Ecto neural progenitor cell (in vitro differentiated cells): ENCODE measurements at regions not wholly inside any gene's neighbourhood (a gene's known extent, or its start where the extent isn't known, plus 50 kb on each side); places are given as distances from the start of the nearest gene placed in this dataset.
A peak's percentile ranks its signal among the peaks of the same experiment; 100 is the strongest.

Experiments
- DNase-seq: peaks from one replicate; pipeline ENCODE4 v3.0.0-alpha.2; 2018; ENCODE audit warnings: low spot score

DNA sequence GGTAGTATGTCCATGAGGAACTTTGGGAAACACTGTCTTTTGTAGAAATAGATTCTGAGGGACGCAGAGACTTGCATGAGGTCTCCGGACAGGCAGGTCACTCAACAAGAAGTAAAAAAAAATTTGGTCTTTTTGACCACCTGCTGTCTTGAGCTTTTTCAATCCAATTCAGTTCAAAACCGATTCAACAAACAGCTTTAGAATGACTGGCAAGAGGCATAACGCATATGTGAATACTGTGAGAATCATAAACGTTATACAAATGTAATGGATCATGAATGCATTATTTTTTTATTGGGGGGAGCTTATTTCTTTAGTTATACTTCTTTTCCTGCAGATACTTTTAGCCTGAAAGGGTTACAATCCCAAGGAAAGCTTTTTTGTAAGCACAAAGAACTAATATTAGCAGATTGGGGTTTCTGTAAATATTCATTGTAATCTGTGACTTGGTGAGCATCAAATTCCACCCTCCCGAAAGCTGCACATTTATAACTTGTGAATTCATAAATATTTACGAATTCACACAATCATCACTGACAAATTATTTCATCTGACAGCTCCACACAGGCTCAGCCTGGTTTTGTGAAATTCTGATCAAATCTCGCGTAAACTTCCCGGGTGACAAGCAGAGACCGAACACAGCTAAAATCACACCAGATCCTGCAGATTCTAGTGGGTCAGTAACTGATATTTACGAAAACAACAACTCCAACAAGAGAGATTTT lies 507.7 kb downstream of the MN1 start:
- DNase-seq, result no peak

DNA sequence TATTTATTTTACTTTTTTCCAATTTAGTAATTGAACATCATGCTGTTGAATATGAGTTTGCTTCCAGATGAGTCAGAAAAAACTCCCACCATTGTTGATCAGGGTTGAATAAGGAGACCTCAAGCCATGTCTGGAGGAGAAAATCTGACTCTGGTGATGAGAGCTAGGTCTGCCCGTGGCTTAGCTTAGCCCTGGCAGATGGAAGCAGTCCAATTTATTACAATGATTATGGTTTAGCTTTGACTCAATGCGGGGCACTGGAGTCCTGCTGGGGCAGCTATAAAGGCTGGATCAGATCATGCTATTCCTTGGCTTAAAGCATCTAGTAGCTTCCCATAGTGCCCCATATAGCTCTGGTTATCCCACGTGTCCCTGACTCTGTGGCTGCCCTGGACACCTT lies 506.5 kb downstream of the MN1 start:
- no peak for DNase-seq

DNA sequence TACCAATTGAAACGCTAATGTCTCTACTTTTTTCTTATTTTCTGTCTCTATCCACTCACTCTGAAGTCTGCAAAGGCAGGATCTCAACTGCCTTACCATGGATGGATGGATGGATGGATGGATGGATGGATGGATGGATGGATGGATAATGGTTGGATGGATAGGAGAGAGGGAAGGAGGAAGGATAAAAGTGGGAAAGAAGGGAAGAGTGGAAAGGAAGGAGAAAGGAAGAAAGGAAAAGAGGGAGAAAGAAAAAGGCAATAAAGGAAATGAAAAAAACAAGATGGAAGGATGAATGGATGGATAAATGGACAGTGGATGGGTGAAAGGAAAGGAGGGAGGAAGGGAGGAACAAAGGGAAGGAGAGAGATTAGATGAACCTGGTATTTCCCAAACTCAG lies 506.0 kb downstream of the MN1 start:
- DNase-seq, result no peak

DNA sequence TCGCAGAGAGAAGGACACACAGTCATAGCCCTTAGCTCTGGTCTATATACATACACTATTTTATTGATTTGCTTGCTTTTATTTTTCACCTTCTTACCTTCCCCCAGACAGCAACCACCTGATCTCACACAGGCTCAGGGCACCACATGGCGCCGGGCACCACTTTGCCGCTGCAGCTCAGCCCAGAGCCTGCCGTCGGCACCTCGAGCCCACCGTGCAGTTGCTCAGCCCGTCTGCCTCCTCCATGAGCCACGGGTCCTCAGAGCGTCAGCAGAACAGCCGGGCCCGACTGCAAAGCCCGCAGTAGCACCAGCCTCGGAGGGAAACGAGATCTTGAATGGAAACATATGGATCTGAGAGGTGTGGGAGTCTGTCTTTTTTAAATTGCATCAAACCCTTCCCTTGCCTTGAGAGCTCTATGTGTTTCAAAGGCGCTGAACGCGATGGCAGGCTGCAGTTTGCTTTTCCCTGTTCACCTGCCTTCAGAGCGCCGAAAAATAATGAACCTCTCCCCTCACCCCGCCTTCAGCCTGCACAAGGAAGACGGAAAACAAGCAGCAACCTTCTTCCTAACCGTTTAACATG lies 505.4 kb downstream of the MN1 start:
- DNase-seq, result no peak

DNA sequence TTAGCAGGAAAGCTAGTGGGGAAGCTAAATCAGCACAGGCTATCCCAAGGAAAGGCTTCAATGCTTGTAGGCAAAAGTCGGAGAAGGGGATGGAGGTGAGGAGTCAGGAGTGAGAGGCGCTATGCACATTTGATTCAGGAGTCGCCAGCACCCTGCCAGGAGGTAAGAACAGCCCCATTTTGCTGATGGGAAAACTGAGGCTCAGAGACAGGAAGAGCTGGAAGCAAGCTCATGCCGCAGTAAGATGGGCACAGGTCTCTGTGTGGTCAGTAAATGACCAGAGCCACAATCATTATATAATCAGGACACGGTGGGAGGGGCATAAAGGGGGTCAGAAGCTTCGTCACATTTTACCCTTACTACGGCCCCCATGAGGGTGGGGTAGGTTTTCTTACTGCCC lies 504.4 kb downstream of the MN1 start:
- DNase-seq, result no peak

DNA sequence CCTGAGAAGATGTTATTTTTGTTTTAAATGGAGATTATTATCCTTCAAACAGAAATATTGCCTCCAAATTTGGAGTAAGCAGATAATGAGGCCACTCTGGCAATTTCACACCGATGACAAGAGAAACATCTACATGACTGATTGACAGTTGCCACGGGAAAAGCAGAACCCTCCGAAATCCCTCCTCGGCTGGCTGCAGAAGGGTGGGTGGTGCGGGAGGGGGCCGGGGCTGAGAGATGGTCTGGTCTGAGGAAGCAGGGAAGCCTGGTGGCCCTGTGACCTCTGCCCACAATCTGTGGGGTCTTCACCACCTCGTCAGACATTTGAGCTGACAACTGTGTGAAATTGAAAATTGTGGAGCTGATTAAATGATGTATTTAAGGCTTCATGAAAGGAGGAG lies 503.2 kb downstream of the MN1 start:
- peak; percentile 55 for DNase-seq

DNA sequence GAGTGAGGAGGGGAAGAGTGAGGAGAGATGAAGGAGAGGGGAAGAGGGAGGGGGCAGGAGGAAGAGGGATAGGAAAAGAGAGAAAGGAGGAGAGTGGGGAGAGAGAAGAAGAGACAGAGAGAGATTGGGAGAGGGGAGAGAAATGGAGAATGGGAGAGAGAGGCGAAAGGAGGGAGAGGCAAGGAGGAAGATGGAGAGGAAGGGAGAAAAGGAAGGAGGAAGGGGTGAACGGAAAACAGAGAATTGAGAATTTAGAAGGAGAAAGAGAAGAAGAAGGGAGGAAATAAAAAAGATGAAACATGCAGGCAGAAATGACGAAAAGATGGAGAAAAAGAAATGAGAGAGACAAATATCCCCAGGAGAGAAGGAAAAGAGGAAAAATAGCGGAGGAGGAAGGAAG lies 502.8 kb downstream of the MN1 start:
- no peak for DNase-seq

DNA sequence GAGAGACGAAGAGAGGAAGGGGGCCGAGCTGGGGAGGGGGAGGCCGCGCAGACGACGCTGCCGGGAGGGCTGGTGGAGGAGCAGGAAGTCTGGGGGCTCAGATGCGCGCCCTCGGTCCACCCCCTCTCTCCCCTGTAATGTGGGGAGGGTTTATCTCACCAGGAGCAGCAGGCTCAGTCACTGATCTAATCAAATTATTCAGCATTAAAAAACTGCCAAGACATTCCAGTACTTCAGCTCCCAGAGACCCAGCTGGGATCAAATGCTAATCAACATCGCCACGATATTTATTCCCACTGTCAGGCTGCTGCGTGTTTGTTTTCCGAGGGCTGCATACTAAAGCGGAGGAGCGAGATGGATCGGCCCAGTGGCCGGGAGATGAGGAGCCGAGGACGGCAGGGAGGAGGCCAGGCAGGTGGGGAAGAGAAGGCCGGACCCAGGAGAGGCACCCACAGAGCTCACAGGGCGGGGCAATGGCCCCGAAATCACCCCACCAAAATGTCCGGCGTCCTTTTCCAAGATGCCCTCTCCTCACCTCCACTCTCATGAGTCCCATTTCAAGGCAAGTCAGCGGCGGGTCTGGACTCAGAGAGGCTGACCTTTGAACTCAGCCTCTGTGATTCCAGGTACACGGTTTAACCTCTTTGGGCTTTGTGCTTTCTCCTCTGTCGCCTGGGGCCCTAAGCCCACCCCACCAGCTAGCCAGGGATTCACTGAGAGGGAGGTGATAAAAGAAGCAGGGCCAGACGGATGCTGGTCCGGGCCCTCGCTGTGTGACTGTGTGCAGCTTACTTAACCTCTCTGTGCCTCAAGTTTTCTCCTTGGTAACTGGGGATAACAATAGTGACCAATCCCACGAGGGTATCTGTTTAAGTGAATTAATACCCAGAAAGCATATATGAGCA lies 502.1 kb downstream of the MN1 start:
- no peak for DNase-seq

DNA sequence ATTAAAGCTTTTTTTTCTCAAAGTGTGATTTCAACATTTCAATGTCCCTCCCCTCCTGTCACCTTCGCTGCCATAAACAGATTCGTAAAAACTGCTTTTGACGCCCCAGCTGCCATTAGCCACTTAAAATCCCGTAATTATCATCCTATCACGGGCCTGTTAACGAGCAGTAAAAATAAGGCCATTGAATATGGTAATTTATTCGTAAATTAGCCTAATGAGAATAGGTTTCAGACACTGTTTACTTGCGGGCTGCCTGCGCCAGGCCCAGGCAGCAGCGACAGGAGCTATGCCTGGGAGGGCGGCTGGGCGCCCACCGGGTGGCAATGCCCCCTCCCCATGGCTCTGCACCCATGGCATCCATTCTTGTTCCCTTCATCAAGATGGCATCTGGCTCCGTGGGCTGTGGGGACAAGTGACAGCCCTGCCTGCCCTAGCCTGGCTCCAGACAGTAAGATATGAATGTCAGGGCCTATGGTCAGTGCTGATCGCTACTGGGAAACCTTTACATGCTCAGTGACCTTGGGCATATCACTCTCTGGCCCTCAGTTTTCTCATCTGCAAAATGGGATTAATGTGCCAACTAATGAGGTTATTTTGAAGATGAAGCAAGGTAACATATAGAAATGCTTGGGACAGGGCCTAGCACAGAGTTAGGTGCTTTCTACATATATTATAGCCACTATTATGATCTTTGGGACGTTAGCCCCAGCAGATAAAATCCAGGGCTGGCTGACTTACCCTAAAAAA lies 500.8 kb downstream of the MN1 start:
- DNase-seq, result no peak

DNA sequence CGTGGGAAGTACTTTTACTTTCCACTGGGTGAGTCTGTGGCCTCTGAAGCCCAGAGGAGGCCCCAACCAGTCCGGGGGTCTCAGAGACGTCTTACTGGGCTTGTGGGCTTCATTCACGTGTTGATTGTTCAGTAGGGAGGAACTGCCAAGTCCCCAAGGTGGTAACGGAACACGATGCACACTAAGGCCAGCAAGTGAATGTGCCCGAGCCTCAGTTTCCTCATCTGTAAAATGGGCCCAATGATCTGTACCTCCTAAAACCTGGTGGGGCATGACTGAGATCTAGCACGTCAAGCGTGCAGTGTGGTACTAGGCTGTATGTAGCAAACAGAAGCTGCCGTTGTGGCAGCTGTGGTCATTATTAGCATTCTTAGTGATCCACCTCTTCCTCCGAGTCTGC lies 499.1 kb downstream of the MN1 start:
- no peak for DNase-seq

DNA sequence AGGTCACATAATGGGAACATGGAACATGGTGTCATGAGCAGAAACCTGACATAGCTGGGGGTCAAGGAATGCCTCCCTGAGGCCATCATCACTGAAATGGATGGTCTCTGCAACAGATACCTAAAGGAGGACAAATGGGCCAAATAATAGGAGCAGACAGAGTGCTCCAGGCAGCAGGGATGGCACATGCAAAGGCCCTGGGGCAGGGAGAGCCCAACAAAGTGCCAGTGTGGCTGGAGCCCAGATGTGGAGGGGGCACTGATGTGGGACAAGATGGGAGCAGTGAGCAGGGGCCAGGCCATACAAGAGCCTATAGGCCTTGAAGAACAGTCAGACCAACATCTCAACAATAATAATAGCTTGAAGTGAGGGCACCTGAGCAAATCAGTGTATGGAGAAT lies 497.8 kb downstream of the MN1 start:
- no peak for DNase-seq

DNA sequence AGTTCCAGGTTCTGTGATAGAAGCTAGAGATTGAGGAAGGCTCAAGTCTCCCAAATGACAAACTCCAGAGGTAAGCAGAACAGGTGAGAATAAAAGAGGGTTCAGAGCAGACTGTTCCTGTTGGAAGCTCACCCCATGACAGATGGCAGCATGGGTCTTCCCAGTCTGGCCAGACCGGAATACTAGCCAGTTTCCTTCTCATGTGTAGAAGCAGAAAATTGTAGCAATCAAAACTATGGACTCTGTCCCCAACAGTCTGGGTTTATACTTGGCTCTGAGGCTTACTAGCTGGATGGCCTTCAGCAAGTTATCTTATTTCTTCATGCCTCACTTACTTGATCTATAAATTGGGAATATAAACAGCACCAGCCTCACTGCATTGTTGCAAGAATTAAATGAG lies 494.8 kb downstream of the MN1 start:
- DNase-seq, result no peak

DNA sequence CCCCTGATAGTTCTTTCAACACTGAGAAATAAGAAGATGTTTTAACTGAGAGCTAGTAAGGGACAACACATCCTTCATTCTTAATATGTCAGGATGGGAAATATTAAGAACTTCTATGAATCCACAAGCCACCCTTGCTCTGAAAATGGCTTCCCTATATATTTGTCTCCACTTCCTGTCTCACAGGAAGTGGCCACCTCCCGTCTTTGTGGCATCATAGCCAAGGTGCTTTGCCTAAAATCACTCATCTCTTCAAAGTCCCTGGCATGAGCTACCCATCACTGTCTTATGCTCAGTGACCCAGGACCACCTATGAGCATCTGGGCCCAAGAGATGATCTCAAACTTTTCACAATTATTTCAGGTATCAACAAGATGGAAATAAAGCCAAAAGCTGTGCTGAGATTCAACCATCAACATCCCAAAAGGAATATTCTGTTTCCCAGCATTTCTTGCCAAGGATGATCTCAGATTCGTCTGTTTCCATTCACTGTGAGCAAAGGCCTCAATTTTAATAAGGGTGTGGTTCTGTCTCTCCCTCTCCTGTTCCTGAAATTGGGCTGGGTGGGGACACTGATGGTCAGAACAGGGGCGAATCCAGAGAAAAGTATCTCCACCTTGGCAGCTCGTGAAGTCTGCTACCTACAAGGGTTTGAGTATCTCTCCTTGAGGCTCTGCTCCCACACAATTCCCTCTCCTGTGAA lies 493.9 kb downstream of the MN1 start:
- no peak for DNase-seq

DNA sequence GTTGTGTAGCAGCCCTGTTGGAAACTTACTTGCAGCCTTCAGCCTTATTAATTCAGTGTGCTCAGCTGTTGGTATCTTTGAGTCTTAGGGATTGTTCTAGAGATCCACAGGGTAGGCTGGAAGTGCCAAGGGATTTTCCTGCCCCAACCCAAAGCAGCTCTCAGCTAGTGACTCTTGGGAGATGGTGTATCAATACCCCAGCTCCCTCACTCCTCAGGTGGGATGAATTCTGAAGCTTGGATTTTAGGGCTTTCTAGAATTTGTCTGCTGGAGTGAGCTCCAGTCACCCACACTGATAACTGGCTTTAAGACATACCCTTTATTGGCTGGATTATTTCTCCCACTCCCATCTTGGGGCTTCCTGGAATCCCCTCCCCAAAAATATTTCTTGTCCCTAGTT lies 493.0 kb downstream of the MN1 start:
- no peak for DNase-seq

DNA sequence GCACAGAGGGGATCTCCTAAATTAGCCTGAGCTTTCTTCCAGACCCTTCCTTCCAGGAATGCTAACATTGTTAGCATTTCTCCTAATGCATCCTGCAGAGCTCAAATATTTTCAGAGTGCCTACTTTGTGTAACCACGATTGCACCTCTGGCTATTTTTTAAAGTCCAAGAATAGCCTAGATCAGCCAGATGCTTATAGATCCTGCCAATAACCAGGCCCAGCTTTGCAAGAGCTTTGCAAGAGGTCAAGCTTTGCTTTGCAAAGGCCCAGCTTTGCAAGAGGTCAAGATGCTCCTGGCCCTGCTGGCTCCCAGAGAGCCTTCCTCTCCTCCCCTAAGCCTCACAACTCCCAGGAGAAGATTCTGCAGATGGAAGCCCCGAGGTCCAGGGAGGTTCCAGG lies 491.9 kb downstream of the MN1 start:
- DNase-seq, result no peak

DNA sequence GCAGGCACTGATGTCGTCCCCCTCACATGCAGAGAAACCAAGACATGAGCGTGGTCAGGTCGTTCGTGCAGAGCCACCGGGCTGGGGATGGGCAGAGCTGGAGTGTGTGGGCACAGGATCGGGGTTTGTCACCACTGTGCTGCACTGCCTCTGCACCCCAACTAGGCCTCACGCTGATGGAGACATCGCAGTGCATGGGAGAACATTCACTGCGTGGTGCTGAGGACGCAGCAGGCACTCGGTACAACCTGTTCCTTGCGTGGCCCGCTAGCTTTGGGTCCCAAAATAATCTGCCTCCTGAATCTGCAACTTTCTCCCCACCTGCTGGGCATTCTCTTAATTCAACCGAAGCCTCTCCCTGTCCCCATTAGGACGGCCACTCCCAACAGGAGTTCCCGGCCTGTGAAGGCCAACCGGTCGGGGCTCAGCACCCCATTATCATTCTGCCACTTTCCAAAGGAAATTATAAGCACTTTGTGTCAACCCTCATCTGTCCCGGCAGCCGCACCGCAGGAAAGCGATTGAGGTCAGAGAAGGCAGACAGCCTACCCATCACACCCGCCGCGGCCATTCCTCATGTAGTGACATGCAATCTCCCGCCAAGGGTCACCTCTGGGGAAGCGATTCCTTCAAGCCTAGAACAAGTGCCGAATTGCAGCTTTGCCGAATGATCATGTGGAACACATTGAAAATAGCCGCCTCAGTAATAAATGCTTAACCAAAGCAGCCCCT lies 490.4 kb downstream of the MN1 start:
- peak; percentile 61 for DNase-seq

DNA sequence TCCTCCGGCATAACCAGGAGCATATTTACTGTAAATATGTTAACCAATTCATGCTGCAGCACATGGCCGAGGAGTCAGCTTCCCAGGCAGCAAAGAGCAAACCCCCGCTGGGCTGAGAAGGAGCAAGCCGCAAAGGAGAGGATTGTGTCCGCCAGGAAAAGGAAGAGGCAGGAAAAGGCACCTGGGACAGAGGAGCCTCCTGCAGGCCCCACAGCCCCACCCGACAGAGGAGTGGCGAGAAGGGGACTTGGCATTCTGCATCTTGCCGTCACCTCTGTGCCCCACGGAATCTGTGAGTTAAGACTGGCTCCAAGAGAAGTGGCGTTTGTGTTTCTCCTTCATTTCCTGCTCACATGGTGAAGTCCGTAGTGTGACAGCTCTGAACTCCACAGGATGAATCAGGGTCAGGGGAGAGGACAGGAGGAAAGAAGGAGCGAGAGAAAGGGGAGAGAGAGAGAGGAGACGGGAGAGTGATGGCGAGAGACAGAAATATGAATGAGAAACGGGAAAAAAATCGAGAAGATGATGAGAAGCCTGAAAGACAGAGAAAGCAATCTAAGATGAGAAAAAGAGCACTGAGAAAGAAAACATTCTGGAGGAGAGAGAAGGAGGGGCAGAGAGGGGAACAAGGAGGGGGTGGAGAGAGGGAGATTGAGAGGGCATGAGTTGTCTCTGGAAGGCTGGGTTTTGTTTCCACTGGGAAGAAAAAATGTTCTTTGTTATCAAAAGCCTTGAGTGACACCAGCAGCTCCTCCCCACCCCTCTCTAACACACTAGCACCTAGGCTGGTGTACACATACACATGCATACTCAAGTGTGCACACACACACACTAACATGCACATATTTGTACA lies 489.6 kb downstream of the MN1 start:
- DNase-seq, result peak; percentile 55

DNA sequence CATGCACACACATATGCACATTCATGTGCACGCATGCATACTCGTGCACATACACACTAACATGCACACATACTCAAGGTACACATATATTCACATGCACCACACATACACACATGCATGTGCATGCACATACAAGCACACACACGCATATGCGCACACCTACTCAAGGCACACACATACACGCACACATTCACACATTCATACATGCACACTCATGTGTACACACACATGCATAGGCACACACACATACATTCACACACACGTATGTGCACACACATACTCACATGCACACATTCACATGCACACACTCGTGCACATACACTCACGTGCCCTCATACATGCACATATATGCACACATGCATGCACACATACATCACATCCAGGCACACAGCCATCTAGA lies 489.0 kb downstream of the MN1 start:
- DNase-seq, result no peak

DNA sequence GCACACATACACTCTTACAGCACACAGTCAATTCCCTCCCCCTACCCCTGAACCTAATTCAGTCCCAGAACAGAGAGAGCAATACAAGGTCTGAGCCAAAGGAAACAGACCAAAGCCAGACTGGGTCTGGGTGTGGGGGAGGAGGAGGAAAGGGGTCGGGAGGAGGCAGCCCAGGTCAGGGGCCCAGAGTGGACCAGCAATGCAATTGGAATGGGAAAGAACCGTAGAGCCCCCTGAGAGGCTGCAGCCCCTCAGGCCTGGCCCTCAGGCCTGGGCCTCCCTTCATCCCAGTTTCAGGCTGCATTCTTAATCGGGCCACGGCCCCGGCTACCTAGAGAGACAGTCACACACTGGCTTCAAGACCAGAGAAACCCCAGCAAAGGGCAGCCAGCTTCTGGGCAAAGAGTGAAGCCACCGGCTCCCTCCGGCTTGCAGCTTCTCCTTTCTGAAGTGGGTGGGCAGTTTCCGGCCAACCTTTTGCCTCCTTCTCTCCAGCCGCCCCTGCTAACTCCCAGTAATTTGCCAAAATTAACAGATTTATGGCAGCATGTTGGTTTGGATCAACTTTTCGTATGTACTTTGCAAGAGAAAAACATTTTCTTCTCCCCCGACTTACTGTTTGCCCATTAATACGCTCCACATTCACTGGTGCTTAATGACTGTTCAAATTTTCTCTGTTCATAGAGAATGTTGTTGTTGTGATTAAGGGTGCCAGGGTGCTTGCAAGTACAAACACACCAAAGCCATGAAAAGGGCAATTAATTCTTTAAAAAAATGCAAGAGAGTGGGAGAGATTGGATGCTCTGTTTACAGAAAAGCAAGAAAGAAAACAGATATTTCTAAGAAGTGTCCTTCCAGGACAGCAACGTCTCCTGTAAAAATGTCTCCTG lies 488.3 kb downstream of the MN1 start:
- DNase-seq, result peak; percentile 61
